ENCODE measurements at regions not wholly inside any gene's neighbourhood (a gene's known extent, or its start where the extent isn't known, plus 50 kb on each side); places are given as distances from the start of the nearest gene placed in this dataset.

GRCh38 chr20:1807394-1807793 is 87.8 kb upstream of the SIRPA start:
- no peak for TF ChIP-seq CTCF (IDR thresholded peaks at IDR 0.05)
- TF ChIP-seq POLR2A (IDR thresholded peaks at IDR 0.05): no peak
